Kasumi-1 (cell line): ENCODE measurements at regions not wholly inside any gene's neighbourhood (a gene's known extent, or its start where the extent isn't known, plus 50 kb on each side); places are given as distances from the start of the nearest gene placed in this dataset.
"Not testable (repeated sequence)": the region's sequence is repeated elsewhere in the genome, so short reads cannot be mapped to it uniquely, and the experiment has no call there.

Experiments used
- DNase-seq, 2 experiments: peaks; one replicate each; lab custom pipeline; 2025; lab: John Stamatoyannopoulos, UW

DNA sequence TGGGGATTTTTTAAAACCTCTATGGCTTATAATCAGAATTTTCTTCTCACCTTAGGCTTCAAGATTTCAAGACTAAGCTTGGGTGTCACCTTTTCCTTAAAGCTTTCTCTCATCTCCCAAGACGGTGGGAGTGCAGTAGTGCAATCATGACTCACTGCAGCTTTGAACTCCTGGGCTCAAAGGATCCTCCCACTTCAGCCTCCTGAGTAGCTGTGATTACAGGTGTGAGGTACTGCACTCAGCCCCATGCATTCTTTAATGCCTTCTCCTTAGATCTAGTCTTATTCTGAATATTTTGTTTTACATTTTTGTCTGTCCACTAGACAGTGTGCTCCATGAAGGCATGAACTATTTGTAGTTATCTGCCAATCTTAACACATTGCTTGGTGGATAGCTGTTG is 55.7 kb upstream of the FAT3 start:
- DNase-seq: no peak

DNA sequence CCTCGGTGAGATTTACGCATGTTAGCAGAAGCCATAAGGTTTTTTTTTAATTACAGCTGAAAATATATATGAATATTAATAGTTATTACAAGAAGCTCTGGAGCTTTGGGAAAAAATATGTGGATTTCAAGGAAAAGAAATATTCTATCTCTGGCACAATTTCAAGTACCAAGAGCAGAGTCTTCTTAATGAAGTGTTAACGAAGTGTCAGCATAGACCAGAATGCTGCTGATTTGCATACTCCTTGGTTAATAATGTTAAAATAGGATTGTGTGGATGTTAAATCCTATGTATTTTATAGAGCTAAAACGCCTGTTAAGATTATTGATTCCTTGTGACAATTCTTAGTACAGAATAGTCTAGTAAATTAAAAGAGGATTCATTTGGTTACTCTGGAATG is 57.0 kb upstream of the FAT3 start:
- no peak for DNase-seq

DNA sequence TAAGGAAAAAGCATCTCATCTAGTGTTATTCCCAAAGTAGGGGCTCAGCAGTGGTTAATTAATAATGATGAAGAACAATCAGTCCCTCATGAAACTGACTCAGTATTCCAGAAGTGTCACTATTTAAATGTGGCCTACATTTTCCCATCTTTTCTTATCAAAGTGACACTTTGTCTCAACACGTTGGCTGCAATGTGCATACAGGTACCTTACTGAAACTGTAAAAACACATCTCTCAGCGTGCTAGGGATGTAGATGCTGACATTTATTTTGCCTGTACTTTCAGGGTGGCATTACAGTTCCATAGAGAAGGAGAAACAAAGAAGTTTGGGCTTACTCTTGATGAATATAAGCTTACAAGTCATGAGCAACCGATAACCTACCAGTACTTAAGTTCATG is 58.3 kb upstream of the FAT3 start:
- no peak for DNase-seq

DNA sequence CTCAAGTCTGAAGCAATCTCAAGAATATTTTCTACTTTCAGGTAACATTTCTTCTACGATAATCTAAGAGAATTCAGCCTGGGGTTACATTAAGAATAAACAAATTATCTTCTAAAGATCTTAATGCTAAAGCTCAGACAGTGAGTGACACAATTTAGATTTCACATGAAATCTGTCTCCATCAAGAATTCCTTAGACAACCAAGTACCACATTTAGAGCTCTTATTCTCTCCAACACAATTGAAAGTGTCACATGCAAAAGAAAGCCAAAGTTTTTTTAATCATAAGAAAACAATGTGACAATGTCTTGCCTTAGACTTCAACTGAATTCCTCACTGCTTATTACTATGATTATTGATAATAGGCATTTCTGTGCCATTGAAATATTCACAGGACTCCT is 60.7 kb upstream of the FAT3 start:
- no peak for DNase-seq

DNA sequence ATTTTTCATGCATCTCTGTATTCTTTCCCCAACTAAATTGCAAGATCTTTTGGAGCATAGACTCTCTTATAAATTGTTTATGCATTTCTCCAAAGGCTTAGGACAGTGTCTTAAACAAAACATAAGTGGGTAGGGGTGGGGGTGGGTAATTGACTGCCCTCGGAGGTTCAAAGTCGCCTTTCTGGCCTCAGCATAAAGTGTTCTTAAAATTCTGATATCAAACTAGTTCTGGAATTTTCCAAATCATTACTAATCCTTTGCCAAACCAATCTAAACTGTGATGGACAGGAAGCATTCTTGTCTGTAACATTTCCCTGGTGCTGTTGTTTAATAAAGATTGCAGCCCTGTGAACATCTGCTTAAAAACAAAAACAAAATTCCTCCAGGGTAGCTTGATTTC is 61.8 kb upstream of the FAT3 start:
- no peak for DNase-seq

DNA sequence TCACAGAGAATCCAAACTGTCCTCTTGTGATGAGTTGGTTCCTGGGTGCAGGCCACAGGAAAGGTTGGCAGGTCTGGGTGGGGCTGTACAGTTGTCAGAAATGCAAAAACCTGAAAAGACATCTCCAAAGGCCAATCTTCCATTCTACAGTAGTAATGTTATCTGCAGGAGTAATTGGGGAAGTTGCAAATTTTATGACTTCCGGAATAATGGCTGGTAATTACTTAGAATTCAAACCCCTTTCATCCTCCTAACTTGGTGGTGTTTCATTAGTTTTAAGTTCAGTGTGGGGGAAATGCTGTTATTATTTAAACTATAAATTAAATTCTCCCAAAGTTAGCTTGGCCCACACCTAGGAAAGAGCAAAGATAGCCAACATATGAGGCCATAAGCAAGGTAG is 64.7 kb upstream of the FAT3 start:
- peak; percentile 36 to 39 for DNase-seq

DNA sequence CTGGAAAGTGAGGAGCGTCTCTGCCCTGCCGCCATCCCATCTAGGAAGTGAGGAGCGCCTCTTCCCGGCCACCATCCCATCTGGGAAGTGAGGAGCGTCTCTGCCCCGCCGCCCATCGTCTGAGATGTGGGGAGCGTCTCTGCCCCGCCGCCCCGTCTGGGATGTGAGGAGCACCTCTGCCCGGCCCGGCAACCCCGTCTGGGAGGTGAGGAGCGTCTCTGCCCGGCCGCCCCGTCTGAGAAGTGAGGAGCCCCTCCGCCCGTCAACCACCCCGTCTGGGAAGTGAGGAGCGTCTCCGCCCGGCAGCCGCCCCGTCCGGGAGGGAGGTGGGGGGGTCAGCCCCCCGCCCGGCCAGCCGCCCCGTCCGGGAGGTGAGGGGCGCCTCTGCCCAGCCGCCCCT is 67.2 kb upstream of the FAT3 start:
- not testable (repeated sequence) for DNase-seq

DNA sequence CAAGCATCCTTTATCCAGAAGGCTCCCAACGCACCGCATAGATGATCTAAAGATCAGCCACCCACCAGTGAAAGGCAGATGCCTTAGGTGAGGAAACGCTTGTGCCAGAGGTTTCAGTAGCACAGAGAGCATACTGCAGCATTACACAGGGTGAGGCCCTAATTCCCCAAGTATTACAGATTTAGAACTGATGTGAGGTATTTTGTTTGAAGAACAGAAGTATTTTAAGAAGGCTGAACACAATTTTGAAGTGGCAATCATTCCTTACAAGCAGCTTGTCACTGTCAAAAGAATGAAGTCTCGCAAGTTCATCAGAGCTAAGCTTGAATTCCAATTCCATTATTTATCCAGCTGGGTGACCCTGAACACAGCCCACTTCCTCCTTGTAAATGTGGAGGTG is 70.0 kb upstream of the FAT3 start:
- no peak for DNase-seq

DNA sequence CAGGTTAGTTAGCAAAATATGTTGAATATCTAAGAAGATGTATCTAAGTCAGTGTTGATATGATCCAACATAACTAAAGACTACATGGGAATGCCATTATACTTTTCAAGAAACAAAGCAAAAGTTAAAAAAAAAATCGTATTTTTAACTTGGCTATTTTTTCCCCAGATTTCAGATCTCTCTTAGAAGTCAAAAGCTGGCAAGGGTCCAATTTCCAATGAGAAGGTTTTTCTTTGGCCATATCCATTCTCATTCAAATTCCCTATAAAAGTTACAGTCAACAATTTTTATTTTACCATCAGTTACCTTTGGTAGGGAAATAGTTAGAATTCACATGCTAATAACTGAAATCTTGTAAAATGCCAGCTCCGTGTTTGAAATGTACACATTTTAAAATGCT is 70.5 kb upstream of the FAT3 start:
- DNase-seq: no peak

DNA sequence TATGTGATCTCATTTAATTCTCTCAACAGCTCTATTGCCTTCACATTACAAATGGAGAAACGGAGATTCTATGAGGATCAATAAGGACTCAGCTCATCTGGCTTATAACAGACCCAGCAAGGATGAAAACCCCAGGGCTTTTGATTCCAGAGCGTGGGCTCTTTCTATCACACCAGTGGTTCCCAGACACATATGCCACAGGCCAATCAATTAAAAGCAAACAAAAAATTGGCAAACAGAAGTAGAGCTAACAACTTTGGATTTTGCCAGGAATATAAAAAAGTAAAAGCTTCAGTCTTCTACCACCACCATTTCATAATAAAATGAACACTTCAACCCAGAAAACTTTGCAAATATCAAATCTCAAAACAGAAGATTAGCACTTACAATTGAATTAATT is 71.1 kb upstream of the FAT3 start:
- no peak for DNase-seq

DNA sequence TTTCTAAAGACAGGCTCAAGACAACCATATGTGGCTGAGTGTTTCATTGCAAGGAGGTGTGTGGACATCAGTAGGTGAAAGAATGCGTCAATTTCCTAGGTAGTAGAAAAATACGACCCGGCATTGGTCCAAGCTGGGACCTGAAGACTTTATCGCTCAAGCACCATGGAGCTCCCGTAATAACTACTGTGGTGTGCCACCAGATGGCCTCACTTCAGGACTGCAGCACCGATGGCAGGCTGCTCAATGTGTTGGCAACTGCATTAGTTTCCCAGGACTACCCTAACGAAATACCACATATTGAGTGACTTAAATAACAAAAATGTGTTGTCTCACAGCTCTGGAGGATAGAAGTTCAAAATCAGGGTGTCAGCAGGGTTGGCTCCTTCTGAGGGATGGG is 72.4 kb upstream of the FAT3 start:
- DNase-seq: no peak

DNA sequence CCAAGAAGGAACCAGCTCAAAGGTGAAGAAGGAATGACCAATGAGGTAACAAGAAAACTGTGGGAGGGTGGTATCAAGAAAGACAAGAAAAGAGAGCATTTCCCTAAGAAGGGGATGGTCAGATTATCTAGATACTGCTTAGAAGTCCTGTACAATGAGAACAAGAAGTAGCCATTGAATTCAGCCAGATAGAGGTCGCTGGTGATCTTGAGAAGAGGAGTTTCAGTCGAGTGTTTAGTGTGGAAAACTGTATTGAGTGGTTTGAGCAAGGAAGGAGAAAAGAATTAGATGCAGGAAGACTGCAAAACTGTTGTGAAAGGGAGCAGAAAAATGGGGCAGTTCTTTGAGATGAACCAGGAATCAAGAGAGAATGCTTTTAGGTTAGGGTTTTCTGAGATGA is 74.6 kb upstream of the FAT3 start:
- no peak for DNase-seq

DNA sequence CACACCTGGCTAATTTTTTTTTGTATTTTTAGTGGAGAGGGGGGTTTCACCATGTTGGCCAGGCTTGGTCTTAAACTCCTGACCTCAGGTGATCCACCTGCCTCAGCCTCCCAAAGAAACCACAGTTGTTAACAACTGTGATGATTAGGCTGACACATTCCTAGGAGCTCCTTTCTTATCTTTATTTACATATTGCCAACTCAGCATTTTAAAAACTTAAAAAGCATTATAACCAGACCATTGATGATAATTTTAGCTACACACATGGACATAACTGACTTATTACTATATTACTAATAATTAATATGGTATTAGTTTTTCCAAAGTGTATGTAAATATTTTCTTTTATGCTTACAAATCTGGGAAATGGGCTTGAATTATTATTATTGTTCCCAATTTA is 82.9 kb upstream of the FAT3 start:
- no peak for DNase-seq

DNA sequence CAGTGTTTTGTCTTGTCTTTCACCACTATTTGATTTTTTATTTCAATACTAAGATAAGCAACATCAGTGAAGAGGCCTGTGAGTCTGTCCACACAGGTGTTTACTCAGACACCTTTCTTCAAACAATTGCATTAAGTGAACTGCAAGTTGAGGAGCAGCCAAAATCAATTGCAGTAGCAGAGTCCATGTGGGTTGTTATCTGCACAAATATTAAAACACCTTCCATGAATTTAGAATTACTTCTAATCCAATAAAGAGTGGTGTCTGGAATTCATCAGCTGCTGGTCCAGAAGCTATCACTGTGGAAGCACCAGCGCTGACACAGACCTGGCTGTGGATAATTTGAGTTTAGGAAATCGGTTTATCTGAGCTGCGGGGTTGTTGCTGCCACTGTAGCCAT is 83.5 kb upstream of the FAT3 start:
- no peak for DNase-seq

DNA sequence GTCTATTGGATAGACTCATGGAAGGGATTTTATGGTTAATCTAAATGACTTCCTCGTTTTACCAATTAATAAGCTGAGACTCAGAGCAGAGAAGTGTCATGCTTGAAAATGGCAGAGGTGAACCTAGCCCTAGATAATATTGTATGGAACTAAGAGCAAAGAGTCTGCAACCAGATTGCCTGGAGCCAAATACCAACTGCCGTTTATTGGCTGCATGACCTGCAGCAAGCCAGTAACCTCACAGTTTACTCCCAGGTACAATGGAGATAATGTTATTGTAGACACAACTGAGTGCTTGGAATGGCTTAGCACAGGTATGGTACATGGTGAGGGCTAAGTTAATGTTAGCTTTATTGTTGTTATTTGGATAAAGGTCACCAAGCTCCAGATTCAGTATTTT is 84.6 kb upstream of the FAT3 start:
- no peak for DNase-seq

DNA sequence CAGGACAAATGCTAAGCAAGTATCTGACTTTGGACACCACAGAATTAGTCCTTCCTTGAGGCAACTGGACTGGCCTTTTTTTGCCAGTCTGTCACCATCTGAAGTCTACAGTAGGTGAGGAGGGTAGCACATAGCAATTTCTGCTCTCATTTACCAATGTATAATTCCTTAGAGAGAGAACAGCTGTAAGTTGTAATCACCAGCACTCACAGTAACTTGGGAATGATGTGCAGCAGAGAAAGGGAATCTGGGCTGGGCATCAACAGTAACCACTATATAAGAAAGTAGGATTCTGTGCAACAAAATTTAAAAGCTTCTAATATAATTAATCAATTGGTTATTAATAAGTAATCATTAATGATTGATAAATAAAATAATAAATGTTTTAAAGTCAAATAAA is 86.3 kb upstream of the FAT3 start:
- DNase-seq: no peak

DNA sequence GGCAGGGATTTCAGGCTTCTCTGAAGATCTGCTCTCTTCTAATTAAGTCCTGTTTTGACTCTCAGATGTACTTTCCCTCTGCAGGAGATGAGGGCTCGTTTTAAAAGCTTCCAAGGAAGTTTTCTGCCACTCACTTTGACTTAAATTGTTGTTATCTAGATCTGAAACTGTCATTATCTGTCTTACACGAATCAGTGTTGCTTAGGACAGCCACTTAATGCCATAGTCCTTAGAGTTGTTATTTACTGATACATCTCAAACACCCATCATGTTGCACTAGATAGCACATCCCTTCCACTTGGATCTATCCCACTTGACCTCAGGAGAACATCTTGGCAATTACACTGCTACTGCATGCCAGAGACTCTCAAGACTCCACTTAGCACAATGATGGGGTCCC is 86.9 kb upstream of the FAT3 start:
- no peak for DNase-seq

DNA sequence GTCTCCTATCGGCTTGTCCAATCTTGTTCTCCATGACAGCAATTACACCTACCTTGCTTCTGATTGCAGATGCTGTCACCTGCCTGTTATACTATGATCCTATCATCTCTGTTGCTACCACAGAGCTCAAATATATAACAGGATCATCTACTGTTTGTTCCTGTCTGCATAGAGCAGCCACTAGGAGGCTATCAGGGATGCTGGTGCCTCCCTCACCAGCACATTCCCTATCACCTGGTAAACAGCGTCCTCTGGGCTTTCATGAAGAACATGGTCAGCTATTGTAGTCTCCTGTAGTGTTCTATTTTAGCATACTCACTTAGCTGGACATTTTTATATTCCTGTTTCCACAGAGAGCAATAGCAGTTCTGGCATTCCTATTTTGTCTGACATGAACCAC is 87.8 kb upstream of the FAT3 start:
- DNase-seq: no peak

DNA sequence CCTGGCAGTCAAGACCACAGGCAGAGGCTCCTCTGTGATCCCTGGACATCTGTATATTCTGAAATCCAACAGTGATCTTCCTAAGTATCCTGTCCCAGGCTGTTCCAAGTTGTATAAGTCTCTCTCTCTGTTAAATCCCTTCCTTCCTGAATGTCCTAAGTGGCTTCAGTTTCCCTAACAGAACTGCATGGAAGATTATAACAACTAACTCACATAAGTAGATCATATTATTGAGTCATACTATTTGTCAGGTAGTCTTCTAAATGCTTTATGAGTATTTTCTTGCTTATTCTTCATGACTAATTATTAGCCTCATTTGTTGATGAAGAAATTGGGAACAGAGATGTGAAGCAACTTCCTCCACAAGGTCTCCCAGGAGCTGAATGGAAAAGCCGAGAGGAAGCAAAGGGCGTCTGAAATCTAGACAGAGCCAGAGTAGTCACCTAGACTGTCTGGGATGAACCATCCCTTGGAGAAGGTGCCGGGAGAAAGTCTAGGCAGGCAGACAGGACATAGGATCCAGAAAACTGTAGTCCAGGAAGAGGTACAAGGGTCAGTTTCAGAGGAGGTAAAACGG is 93.2 kb upstream of the FAT3 start:
- DNase-seq: no peak

DNA sequence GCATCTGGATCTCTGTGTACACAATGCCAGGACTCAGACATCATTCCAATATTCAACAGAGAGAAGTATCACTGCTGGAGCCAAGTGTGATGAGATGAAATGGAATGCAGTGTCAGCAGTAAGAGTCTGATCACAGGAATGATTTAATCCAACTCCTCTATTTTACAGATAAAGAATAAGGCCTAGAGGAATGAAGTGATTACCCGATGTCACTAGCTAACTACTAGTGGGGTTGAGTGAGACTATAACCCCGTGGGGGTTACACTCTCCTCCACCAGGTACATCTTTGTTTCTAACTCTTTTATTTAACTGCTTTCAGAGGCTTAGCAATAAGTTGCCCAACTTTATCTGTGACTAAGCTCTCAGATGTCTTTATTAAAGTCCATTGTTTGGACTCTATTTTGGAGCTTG is 94.2 kb upstream of the FAT3 start:
- DNase-seq: no peak

DNA sequence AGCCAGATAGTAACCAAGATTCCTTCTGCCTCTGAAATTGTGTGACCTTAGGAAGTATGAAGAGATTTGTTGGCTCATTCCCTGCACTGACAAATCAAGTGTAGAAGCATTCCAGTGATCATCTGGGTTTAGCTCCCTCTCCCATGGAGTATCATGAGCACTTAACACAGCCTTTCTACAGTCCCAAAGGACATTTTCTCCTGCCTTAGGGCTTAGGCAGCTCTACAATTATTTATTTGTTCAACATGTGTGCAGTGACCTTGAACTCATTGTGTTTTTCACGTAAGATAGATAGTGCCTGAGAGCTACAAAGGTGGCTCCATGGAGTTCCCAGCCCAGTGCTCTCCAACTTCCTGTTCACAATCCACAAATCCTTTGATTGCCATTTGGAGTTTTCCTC is 94.8 kb upstream of the FAT3 start:
- DNase-seq: no peak

DNA sequence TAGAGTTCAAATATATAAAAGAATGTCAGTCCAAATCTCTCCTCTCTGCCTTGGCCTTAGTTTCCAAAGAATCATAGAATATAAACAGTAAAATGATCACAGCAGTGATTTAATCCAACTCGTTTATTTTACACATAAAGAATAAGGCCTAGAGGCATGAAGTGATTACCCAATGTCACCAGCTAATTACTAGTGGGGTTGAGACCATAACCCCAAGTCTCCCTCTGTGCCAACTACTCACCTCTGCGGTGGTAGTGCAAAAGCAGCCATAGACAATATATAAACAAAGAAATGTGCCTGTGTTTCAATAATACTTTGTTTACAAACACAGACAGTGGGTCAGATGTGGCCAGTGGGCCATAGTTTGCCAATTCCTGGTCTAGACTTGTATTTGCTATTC is 96.6 kb upstream of the FAT3 start:
- DNase-seq: no peak

DNA sequence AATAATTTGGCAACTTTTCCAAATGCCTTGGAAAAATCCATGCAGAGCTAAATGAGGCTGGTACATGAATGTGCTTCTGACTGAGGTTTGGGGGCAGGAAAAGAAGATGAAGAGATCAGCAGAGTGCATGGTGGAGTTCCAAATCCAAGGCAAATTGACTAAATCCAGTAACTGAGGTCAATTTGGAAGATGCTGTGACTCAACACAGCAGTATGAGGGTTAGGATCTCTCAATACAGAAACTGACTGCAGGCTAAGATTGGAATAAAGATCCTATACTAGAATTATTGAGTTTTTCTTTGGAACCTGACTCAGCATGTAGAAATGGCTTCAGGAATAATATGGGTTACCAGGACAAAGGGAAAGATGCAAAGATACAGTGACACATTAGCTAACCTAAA is 99.3 kb upstream of the FAT3 start:
- DNase-seq: no peak

DNA sequence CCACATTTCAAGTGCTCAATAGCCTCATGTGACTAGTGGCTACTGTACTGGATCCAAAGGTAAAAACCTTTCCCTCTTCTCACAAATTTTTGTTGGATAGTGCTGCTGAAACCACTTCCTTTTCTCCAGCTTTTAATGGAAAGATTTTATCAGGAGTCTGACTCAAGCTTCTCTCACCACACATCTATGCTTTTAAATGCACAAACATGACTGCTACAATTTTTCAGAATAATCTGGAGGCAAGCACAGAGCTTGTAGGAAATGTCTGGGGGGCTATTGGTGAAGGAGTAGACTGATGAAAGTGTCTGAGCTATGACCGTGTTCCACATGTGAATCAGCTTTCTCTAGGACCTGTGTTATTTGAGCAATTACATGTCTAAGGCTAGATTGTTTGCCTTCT is 101.1 kb upstream of the FAT3 start:
- DNase-seq: no peak

DNA sequence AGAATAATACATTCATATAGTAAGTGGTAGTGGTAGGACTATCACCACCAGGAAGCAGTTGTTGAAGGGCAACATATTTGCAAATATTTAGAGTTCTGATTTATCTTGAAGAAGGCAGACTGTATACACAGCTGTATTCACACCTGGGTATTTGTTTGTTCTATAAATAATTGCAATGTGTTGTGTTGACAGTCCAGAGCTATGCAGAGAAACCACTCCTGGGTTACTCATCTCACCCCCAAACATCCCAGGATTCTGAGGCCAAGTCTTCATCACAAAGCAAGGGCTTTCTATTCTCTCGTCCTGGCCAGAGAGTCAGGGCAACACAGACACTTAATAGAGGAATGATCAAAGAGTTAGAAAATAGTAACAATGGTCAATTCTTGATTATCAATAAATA is 102.1 kb upstream of the FAT3 start:
- no peak for DNase-seq
